GM19025 (cell line): ENCODE measurements at regions not wholly inside any gene's neighbourhood (a gene's known extent, or its start where the extent isn't known, plus 50 kb on each side); places are given as distances from the start of the nearest gene placed in this dataset.
A peak's percentile ranks its signal among the peaks of the same experiment; 100 is the strongest.
"Not testable (repeated sequence)": the region's sequence is repeated elsewhere in the genome, so short reads cannot be mapped to it uniquely, and the experiment has no call there.

Experiments
- ATAC-seq: cut with Tn5 transposase; IDR thresholded peaks from one replicate; pipeline ENCODE4 v1.9.1; 2021; ENCODE audit warnings: mild to moderate bottlenecking, low read depth, moderate library complexity; ENCODE audit not compliant: unreplicated experiment

DNA sequence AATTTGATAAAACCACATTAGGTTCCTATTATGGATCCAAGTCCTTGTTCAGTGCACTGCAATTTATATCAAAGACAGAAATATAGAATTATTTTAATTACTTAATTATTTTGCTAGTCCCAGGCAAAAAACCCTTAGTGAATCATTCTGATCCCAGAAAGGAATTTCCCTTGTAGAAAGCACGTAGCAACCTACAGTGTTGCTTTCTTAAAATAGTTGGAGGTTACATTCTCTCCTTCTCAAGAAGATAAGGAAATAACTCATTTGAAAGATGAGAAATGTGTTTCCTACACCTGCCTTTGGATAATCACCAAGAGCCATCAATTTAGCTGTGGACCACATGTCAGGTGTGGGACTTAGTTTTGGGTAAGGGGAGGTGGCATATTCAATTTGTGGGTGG lies 434.9 kb downstream of the SHISA9 start:
- ATAC-seq, result no peak

DNA sequence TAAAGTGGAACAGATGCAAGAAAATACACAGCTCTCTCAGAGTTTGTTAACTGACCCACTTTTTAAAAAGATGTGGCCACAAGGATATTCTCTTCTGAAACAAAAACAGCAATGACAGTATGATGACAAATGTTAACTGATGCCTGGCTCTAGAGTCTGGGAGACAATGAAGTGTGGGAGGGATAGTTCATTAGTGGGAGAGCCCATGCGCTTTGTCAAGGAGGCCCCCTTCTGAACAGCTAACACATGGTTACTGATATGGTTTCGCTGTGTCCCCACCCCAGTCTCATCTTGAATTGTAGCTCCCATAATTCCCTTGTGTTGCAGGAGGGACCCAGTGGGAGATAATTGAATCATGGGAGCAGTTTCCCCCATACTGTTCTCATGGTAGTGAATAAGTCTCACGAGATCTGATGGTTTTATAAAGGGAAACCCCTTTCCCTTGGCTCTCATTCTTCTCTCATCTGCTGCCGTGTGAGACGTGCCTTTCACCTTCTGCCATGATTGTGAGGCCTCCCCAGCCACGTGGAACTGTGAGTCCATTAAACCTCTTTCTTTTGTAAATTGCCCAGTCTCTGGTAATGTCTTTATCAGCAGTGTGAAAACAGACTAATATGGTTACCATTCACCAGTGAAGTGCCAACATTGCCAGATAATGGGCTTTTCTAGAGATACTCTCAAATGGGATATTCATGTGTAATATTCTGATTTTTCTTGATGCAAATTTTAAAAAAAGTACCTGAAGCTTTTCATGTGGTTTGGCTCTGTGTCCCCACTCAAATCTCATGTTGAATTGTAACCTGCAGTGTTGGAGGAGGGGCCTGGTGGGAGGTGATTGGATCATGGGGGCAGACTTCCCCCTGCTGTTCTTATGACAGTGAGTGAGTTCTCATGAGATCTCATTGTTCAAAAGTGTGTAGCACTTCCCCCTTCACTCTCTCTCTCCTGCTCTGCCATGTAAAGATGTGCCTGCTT lies 435.8 kb downstream of the SHISA9 start:
- not testable (repeated sequence) for ATAC-seq

DNA sequence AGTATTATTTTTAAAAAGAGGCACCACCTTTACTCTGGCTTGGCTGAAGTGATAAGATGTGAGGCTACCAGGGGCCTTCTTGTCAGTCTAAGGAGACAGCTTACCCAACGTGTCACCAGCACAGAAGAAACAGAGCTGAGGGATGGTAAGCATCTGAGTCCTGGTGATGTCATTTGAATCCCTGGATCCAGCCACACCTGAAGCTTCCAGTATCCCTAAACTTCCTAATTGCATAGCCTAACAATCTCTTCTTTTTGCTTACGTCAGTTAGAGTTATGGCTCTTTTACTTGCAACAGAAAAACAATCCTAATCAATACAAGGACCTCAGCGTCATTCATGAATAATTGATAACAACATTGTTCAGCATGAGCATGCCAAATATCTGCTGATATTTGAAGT lies 436.6 kb downstream of the SHISA9 start:
- no peak for ATAC-seq

DNA sequence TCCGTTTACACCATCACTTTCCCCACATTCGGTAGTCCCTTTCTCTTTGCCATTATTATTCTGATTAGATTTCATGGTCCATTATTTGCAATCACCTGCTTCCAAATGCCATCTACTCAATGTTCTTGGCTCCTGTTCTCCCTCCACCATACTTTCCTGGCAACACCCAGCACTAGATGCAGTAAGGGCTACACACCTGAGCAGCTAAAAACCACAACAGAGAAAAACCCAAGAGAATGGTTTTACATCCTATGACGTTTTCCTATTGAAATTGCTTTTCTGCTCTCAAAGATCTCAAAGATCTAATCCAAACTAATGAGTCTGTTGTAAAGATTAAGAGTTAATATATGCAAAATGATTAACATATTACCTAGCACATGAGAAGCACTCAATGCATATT lies 441.3 kb downstream of the SHISA9 start:
- no peak for ATAC-seq

DNA sequence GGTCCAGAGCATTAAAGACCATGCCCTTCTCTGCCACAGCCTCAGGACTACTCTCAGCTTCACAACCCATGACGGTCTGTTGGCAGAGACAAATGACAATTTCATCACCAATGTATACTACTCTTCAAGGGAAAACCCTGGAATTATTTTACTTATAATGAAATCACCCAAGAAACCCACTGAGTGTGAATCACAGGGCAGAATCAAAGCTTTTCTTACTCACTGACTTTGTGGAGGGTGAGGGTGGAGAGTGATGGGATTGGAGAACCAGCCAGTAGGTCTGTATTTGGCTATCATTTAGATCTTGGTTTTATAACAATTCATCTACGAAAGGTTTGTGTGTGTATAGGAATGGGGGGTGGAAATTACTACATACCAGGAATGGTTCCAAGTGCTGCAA lies 442.6 kb downstream of the SHISA9 start:
- ATAC-seq, result no peak

DNA sequence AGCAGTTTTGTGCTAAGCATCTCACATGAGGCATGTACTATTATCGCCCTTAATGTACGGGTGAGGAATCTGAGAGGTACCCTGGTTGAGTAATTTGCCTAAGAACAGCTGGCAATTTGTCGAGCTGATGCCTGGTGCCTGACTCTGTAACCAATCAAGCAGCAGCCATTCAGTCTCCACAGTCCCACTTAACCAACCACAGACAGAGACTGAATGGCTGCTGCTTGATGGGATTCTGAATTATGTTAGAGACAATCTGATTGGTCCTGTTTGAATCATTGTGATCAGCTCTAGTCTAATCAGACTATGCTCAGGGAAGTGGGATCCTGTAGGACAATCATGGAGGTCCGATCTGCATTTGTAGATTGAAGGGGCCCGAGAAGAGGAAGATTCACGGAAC lies 447.0 kb downstream of the SHISA9 start:
- ATAC-seq, result no peak

DNA sequence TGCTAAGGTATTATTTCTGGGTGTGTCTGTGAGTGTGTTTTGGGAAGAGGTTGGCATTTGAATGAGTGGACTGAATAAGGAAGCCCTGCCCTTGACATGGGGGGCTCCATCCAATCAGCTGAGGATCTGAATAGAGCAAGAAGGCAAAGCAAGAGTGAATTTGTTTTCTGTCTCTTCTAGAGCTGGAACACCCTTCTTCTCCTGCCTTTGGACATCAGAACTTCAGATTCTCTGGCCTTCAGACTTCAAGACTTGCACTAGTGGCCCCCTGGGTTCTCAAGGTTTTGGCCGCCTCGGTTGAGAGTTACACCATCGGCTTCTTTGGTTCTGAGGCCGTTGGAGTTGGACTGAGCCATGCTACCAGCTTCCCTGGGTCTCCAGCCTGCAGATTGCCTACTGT lies 448.6 kb downstream of the SHISA9 start:
- ATAC-seq, result no peak

DNA sequence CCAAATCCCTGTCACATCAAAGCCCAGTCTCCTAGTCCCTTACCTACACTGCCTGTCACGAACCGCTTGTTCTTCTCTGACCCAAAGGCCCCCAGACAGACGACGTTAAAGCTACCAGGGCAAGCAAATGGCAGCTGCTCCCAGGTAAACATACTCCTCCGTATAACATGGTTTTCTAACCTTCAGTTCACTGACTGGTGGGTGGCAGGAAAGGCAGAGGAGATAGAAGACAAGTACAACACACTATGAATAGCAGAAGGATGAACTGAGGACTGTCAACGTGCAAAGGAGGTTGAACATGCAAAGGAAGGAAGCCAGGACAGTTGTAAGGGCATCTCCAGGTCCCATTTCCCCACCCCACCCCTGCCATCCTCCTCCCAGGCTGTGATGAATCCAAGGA lies 449.8 kb downstream of the SHISA9 start:
- ATAC-seq, result no peak

DNA sequence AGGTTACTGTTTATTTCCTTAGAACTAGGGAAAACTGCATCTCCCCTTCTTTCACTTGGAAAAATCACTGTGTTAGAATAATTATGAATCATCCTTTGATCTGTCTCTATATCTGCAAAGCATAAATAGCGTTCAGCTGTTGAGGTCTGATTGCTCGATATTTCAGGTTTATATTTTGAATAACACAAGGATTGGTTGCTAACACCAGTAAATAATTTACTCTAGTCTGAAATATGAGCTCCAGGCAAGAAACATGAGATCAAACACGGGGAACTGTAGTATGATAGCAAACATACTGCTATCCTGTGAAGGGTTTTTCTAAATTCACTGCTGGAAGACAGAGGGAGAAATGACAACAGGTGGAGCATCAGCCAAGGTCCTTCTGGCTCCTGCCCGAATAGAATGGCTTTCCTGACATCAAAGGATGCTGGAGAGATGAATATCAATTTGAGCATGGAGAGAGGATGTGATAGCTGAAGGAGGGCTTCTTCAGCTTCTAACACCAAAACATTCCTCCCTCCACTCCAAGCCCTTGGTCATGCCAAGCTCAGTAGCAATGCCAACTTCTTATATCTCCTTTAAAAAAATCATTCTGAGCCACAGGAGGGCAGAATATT lies 450.3 kb downstream of the SHISA9 start:
- no peak for ATAC-seq

DNA sequence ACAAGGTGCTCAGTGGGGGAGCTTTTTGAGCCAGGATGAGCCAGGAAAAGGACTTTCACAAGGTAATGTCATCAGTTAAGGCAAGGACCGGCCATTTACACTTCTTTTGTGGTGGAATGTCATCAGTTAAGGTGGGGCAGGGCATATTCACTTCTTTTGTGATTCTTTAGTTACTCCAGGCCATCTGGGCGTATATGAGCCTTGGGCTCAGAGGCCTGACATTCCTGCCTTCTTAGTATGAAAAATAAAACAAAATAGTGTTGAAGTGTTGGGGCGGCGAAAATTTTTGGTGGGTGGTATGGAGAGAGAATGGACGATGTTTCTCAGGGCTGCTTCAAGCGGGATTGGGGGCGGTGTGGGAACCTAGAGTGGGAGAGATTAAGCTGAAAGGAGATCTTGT lies 451.4 kb downstream of the SHISA9 start:
- ATAC-seq, result not testable (repeated sequence)

DNA sequence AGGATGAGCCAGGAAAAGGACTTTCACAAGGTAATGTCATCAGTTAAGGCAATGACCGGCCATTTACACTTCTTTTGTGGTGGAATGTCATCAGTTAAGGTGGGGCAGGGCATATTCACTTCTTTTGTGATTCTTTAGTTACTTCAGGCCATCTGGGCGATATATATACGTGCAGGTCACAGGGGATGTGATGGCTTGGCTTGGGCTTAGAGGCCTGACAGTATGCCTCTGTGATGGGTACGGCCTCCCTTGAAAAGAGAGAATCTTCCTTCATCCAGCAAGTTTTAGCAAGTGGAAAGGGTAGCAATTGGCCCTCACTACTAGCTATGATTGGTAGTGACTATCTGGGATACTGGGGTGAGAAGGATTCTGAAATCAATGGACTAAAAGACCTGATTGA lies 456.4 kb downstream of the SHISA9 start:
- not testable (repeated sequence) for ATAC-seq

DNA sequence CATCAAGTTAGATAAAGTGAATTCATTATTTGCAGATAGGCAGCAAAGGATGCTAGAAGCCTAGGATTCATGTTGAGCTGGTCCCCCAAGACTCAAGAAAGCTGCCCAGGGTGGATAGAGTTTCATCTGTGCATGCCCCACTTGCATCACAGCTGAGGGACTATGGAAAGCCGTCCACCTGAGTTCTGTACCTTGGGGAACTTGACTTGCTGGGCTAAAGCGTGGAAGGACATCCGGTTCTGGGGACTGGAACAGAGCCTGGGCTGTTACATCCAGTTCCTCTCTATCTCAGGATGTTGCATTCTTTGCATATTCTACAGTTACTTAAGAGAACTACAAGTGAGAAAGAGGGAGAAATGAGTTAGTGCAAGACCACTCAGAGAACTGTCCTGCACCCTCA lies 458.4 kb downstream of the SHISA9 start:
- no peak for ATAC-seq

DNA sequence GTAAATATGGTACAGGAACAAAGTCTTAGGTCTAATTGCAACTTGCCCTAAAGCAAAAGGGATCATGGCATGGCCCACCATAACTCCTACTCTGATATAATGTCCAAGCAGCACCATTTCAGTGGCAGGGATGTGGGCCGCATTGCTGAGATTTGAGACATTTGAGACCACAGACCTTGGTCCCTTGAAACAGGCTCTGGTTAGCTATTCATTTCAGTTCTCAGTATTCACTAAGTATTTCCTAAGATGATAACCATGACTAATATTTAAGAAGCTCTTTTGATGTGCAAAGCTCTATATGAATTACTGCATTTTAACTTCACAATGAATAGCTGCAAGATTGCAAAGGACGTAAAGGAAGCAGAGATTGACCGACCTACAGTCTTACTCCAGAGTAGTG lies 471.0 kb downstream of the SHISA9 start:
- no peak for ATAC-seq

DNA sequence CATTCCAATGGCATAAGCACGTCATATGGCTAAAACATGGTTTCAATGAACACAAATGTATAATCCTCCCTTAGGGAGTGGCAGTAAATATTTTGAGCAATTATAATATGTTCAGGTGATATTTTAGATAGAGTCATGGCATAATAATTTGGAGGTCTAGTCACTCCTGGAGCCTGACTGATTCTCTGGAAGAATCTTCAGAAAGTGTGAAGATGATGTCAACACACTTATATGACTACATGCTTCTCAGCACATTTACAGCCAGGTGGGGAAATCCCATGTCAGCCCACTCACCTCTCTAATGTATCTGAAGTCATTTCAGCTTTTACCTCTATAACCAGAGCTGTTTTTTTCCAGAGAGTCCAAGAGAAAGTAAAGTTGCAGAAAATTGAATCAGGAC lies 474.8 kb downstream of the SHISA9 start:
- ATAC-seq, result no peak

DNA sequence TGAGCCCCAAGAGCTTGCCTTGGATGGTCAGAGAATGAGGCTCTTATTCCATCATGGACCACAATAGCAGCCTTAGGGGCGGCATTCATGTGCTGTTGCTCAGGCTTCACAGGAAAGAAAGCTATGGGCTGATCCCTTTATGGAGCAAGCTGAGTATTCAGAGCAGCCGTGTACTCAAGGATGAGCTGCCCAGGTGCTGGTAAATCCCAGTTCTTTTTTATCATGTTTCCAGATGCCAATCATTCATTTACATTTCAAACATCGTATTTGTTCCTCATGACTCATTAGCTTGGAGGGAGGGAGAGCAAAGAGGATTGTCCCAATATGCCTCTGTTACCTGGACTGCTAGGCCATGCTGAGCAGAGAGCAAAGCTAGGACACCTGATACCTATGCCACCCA lies 475.7 kb downstream of the SHISA9 start:
- ATAC-seq, result no peak

DNA sequence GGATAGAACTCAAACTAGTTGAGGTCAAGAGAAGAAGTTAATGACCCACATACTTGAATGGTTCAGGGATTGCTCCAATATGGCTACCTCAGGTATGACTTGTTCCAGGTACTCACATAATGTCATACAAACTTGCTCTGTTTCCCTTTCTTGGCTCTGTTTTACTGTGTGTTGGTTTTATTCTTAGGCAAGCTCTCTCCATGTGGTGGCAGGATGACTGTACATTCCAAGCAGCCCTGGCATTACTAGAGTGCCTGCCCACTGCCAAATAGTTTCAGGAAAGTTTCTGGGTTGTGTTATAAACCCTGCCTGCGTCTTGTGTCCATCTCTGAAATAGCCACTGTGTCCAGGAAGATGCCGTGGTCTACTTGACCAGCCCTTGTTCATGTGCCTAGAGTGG lies 476.8 kb downstream of the SHISA9 start:
- ATAC-seq, result no peak

DNA sequence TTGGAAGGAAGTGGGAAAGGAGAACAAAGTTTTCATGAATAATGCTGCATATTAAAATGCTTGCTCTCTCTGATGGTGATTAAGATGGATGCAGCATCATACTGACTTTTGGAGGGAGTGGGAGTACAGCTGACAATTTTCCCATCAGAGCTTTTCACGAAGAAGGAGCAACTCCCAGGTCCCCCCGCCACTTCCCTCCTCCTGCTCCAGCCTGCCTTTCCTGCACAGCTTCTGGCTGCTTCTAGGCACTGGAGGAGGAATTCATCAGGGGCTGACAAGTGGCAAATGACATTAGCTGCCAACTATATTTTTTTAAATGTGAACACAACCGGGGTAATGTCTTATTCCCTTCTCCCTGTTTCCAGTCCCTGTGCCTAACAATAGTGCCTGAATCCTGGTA lies 477.9 kb downstream of the SHISA9 start:
- ATAC-seq, result no peak

DNA sequence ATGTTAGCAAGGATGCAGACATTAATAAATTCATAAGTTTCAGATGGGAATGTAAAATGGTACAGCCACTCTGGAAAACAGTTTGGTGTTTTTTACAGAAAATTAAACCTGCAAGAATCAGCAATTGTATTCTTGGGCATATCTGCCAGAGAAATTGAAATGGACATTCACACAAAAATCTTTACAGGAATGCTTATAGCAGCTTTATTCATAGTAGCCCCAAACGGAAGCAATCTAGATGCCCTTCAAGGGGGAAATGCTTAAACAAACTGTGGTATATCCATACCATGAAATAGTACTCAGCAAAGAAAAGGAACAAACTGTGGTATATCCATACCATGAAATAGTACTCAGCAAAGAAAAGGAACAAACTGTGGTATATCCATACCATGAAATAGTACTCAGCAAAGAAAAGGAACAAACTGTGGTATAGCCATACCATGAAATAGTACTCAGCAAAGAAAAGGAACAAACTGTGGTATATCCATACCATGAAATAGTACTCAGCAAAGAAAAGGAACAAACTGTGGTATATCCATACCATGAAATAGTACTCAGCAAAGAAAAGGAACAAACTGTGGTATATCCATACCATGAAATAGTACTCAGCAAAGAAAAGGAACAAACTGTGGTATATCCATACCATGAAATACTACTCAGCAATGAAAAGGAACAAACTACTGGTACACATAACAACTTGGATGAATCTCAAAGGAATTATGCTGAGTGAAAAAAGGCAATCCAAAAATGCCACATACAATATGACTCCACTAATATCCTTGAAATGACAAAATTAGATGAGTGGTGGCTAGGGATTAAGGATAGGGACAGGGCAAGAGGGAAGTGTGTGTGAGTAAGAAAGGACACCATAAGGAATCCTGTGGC lies 484.0 kb downstream of the SHISA9 start:
- not testable (repeated sequence) for ATAC-seq

DNA sequence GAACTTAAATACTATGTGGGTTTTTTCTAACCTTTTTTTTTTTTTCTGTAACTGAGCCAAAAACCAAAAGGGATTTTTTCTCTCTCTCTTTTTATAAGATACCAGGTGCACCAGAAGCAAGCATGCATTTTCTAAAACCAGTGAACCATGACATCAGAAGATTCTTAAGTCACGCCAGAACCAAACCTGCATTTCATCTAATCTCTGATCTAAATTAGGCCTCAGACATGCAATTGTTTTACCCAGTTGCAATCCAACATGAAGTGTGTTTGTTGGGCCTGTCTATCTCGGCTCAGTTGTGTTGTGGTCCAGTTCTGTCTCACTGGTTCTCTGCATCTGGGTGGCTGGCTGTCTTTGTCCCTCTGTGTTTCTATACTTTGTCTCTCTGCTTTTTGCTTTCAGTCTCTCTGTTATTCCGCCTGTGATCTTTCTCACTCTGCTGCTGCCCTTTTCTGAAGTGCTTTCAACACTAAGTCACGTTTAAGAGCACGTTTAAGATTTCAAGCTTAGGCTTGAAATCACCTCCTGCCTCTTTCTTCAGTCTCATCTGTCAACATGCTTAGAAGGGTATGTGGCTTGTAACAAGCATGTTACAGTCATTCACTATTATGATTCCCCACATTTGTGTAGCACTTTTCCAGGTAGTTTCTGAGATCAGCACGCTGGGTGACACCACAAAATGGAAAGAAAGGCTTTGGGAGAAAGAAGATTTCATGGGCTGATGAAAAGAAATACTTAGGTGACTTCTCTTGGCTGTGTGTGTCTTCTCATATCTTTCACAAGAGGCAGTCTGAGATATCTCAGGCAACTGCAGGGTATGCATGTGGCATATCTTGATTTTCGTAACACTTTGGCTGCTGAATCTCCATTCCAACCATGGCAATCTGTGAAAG lies 488.9 kb downstream of the SHISA9 start:
- ATAC-seq, result peak; percentile 63

DNA sequence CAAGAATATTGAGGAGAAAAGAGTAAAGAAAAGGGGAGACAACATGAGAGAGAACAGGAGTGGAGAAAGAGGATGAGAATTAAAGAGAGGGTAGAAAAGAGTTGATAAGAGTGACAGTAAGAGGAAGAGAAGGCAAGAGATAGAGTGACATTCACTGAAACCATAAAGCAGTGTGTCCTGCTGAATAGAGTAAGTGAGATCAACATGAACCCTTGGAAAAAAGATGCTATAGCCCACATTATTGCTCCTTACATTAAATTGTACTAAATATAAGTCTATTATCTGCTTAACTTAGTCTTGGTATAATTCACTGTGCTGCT lies 489.5 kb downstream of the SHISA9 start:
- ATAC-seq, result no peak
